Neural progenitor cell (in vitro differentiated cells): ENCODE measurements at regions not wholly inside any gene's neighbourhood (a gene's known extent, or its start where the extent isn't known, plus 50 kb on each side); places are given as distances from the start of the nearest gene placed in this dataset.

Experiments used
- DNase-seq: peaks from one replicate; pipeline ENCODE4 v3.0.0-alpha.2; 2016; ENCODE audit warnings: low spot score
- H2AFZ ChIP-seq: fragments of 200-600 bp; sonication (generic); replicated peaks from 2 replicates; pipeline ENCODE4 v1.6.1; 2016; ENCODE audit warnings: antibody characterized with exemption
- H3F3A ChIP-seq: fragments of 200-600 bp; sonication (generic); 2 replicates; pipeline ENCODE4 v1.6.1; 2016; ENCODE audit warnings: antibody characterized with exemption, low read depth
- H3K27ac ChIP-seq: fragments of 200-600 bp; sonication (generic); 2 replicates; pipeline ENCODE4 v1.5.1; 2016; ENCODE audit warnings: mild to moderate bottlenecking
- H3K27me3 ChIP-seq: fragments of 200-600 bp; sonication (generic); 2 replicates; pipeline ENCODE4 v1.6.1; 2016; ENCODE audit warnings: mild to moderate bottlenecking, moderate library complexity
- H3K36me3 ChIP-seq: fragments of 200-600 bp; sonication (generic); 2 replicates; pipeline ENCODE4 v1.5.1; 2016
- H3K4me1 ChIP-seq: fragments of 200-600 bp; sonication (generic); 2 replicates; pipeline ENCODE4 v1.6.1; 2016; ENCODE audit warnings: mixed run types
- H3K4me2 ChIP-seq: fragments of 200-600 bp; sonication (generic); 2 replicates; pipeline ENCODE4 v1.6.1; 2016
- H3K4me3 ChIP-seq: fragments of 200-600 bp; sonication (generic); 2 replicates; pipeline ENCODE4 v1.5.1; 2016
- H3K79me2 ChIP-seq: fragments of 200-600 bp; sonication (generic); 2 replicates; pipeline ENCODE4 v1.6.1; 2016; ENCODE audit warnings: low read depth
- H3K9ac ChIP-seq: fragments of 200-600 bp; sonication (generic); 2 replicates; pipeline ENCODE4 v1.6.1; 2016
- H3K9me3 ChIP-seq: fragments of 200-600 bp; sonication (generic); 2 replicates; pipeline ENCODE4 v1.5.1; 2016; ENCODE audit warnings: low read depth
- H4K20me1 ChIP-seq: fragments of 200-600 bp; sonication (generic); 2 replicates; pipeline ENCODE4 v1.6.1; 2016; ENCODE audit warnings: low read depth
- H3K27ac Mint-ChIP-seq: 3 replicates; pipeline ENCODE4 v1.8.0; 2021; ENCODE audit warnings: mixed read lengths
- H3K27me3 Mint-ChIP-seq: 2 replicates; pipeline ENCODE4 v1.8.0; 2022; ENCODE audit warnings: low read depth, mild to moderate bottlenecking, inconsistent platforms, moderate library complexity, mixed read lengths; ENCODE audit not compliant: insufficient read depth
- H3K36me3 Mint-ChIP-seq: 3 replicates; pipeline ENCODE4 v1.8.0; 2021; ENCODE audit warnings: mixed read lengths
- H3K4me1 Mint-ChIP-seq: 3 replicates; pipeline ENCODE4 v1.8.0; 2021; ENCODE audit warnings: mixed read lengths
- H3K4me3 Mint-ChIP-seq: 3 replicates; pipeline ENCODE4 v1.8.0; 2021; ENCODE audit warnings: mild to moderate bottlenecking, moderate library complexity, mixed read lengths
- H3K9me3 Mint-ChIP-seq: 3 replicates; pipeline ENCODE4 v1.8.0; 2020; ENCODE audit warnings: mixed read lengths
- EZH2 ChIP-seq: fragments of 200-600 bp; sonication (generic); IDR thresholded peaks from 2 replicates; pipeline ENCODE4 v1.6.1; 2017; ENCODE audit warnings: antibody characterized with exemption, mild to moderate bottlenecking, moderate library complexity
- EZH2phosphoT487 ChIP-seq: fragments of 200-600 bp; sonication (generic); IDR thresholded peaks from 2 replicates; pipeline ENCODE4 v1.6.1; 2017; ENCODE audit warnings: antibody characterized with exemption
- TF ChIP-seq, protein P1 (sequence below): fragments of 200-600 bp; sonication (generic); IDR thresholded peaks from 2 replicates; pipeline ENCODE4 v1.5.1; 2017; ENCODE audit warnings: antibody characterized with exemption, mild to moderate bottlenecking

DNA sequence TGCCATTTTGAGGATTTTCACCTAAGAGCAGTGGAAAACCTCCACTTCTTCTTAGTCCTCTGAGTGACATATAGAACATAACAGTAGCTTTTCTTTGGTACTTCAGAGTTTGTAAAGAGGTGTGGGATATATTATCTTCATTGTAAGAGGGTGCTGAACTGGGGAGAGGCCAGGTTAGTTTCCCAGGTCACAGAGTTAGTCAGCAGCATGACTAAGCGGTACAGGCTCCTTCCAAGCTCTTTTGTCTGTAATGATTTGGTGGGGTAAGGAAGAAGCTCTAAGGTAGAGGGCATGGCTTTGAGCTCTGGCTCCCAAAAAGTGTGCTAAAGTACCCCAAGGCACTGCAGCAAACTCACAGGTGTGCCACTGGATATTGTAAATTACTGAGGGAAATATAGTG, 325.0 kb upstream of the PLXNA2 start:
- Histone ChIP-seq H2AFZ (no peak overlapping the region), H3K9me3 (no peaks in the 10 kb centered on the region), H3K36me3 (no peaks in the 10 kb centered on the region), H3K27me3 (no peaks in the 10 kb centered on the region), H3K4me2 (no peak overlapping the region), H3K79me2 (no peaks in the 10 kb centered on the region), H3K4me1 (no peaks in the 10 kb centered on the region), H4K20me1 (no peaks in the 10 kb centered on the region), H3K4me3 (no peak overlapping the region), H3K9ac (no peak overlapping the region), H3K27ac (no peak overlapping the region), H3F3A (no peaks in the 10 kb centered on the region)
- no peak for DNase-seq
- H3K27ac Mint-ChIP-seq, result no peak overlapping the region
- no peaks in the 10 kb centered on the region for H3K4me1 Mint-ChIP-seq
- H3K27me3 Mint-ChIP-seq, result peaks cover 9% of the 10 kb centered on the region
- no peak overlapping the region for H3K4me3 Mint-ChIP-seq
- no peaks in the 10 kb centered on the region for H3K36me3 Mint-ChIP-seq
- peaks cover 8% of the 10 kb centered on the region for H3K9me3 Mint-ChIP-seq
- no peak for TF ChIP-seq EZH2phosphoT487
- no peak for TF ChIP-seq EZH2
- TF ChIP-seq, protein P1, sequence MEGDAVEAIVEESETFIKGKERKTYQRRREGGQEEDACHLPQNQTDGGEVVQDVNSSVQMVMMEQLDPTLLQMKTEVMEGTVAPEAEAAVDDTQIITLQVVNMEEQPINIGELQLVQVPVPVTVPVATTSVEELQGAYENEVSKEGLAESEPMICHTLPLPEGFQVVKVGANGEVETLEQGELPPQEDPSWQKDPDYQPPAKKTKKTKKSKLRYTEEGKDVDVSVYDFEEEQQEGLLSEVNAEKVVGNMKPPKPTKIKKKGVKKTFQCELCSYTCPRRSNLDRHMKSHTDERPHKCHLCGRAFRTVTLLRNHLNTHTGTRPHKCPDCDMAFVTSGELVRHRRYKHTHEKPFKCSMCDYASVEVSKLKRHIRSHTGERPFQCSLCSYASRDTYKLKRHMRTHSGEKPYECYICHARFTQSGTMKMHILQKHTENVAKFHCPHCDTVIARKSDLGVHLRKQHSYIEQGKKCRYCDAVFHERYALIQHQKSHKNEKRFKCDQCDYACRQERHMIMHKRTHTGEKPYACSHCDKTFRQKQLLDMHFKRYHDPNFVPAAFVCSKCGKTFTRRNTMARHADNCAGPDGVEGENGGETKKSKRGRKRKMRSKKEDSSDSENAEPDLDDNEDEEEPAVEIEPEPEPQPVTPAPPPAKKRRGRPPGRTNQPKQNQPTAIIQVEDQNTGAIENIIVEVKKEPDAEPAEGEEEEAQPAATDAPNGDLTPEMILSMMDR, result no peak

GRCh38 chr1:208570362-208570761, 326.2 kb upstream of the PLXNA2 start:
- Mint-ChIP-seq H3K4me3 (no peak overlapping the region), H3K27ac (no peak overlapping the region), H3K36me3 (no peaks in the 10 kb centered on the region), H3K27me3 (peaks cover 9% of the 10 kb centered on the region), H3K4me1 (no peaks in the 10 kb centered on the region), H3K9me3 (peaks cover 8% of the 10 kb centered on the region)
- H3K4me1 ChIP-seq, result no peaks in the 10 kb centered on the region
- no peak overlapping the region for H2AFZ ChIP-seq
- H3K27me3 ChIP-seq, result no peaks in the 10 kb centered on the region
- H3K9ac ChIP-seq, result no peak overlapping the region
- no peaks in the 10 kb centered on the region for H4K20me1 ChIP-seq
- no peak for DNase-seq
- no peaks in the 10 kb centered on the region for H3K9me3 ChIP-seq
- H3K36me3 ChIP-seq, result no peaks in the 10 kb centered on the region
- no peaks in the 10 kb centered on the region for H3K79me2 ChIP-seq
- H3K4me3 ChIP-seq, result no peak overlapping the region
- TF ChIP-seq, protein P1, result no peak
- TF ChIP-seq EZH2phosphoT487 (no peak), EZH2 (no peak)
- no peak overlapping the region for H3K4me2 ChIP-seq
- H3K27ac ChIP-seq, result no peak overlapping the region
- H3F3A ChIP-seq, result no peaks in the 10 kb centered on the region

DNA sequence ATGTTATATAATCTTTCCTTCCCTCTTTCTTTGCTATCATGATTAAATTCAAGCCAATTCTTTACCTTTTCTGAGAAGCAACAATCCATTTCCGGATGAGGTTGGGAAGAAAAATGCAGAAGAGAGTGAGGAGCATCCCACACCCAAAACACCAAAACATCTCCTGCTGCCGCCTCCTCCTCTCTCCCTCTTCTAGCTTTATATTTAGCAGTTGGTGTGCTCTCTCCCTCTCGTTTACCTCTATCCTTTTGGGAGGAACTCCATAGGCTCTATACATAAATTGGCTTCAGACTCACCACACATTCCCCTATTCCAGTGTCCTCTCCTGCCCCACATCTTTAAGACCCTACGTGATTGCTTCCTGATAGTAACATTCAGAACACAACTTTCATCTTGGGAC, 332.2 kb upstream of the PLXNA2 start:
- Histone ChIP-seq H2AFZ (no peak overlapping the region), H3K9me3 (no peaks in the 10 kb centered on the region), H3K9ac (no peak overlapping the region), H3K4me2 (no peak overlapping the region), H3K4me3 (no peak overlapping the region), H3F3A (no peaks in the 10 kb centered on the region), H3K27ac (no peak overlapping the region), H3K79me2 (no peaks in the 10 kb centered on the region), H3K36me3 (no peaks in the 10 kb centered on the region), H3K27me3 (no peaks in the 10 kb centered on the region), H4K20me1 (no peaks in the 10 kb centered on the region), H3K4me1 (no peaks in the 10 kb centered on the region)
- no peaks in the 10 kb centered on the region for H3K9me3 Mint-ChIP-seq
- peaks cover 10% of the 10 kb centered on the region for H3K4me1 Mint-ChIP-seq
- no peak overlapping the region for H3K4me3 Mint-ChIP-seq
- no peak overlapping the region for H3K27ac Mint-ChIP-seq
- no peaks in the 10 kb centered on the region for H3K36me3 Mint-ChIP-seq
- peaks cover 2% of the 10 kb centered on the region for H3K27me3 Mint-ChIP-seq
- TF ChIP-seq, protein P1, result no peak
- TF ChIP-seq EZH2phosphoT487 (no peak), EZH2 (no peak)
- DNase-seq, result no peak
